NCI-H1417 treated with DMSO at 0.1 percent for 48 hours (cell line): ENCODE measurements at regions not wholly inside any gene's neighbourhood (a gene's known extent, or its start where the extent isn't known, plus 50 kb on each side); places are given as distances from the start of the nearest gene placed in this dataset.
"Not testable (repeated sequence)": the region's sequence is repeated elsewhere in the genome, so short reads cannot be mapped to it uniquely, and the experiment has no call there.

Source experiments
- DNase-seq: peaks from one replicate; lab custom pipeline; 2025; lab: John Stamatoyannopoulos, UW

- DNase-seq = no peak
These were observed 256.1 kb upstream of the SOX9 start for GRCh38 chr17:71864755-71865154.

GRCh38 chr17:71866095-71866494 is 254.7 kb upstream of the SOX9 start:
- DNase-seq = no peak

- DNase-seq = no peak
These were observed 251.5 kb upstream of the SOX9 start for GRCh38 chr17:71869293-71869692.

GRCh38 chr17:71869841-71870545 is 250.8 kb upstream of the SOX9 start:
- no peak for DNase-seq

GRCh38 chr17:71870546-71870862 is 250.3 kb upstream of the SOX9 start:
- DNase-seq = peak; percentile 76

- no peak for DNase-seq
These were observed 247.9 kb upstream of the SOX9 start for GRCh38 chr17:71872843-71873485.

GRCh38 chr17:71874773-71875172 is 246.0 kb upstream of the SOX9 start:
- not testable (repeated sequence) for DNase-seq

- DNase-seq = no peak
These were observed 242.5 kb upstream of the SOX9 start for GRCh38 chr17:71878271-71878670.

- DNase-seq = no peak
These were observed 241.8 kb upstream of the SOX9 start for GRCh38 chr17:71878998-71879397.

GRCh38 chr17:71881041-71881440 is 239.8 kb upstream of the SOX9 start:
- DNase-seq = no peak

GRCh38 chr17:71881581-71881980 is 239.2 kb upstream of the SOX9 start:
- no peak for DNase-seq

- DNase-seq = no peak
These were observed 237.6 kb upstream of the SOX9 start for GRCh38 chr17:71883258-71883657.

GRCh38 chr17:71883845-71884244 is 237.0 kb upstream of the SOX9 start:
- no peak for DNase-seq

GRCh38 chr17:71885662-71886061 is 235.2 kb upstream of the SOX9 start:
- DNase-seq = no peak

- DNase-seq = no peak
These were observed 221.5 kb upstream of the SOX9 start for GRCh38 chr17:71899317-71899716.

- no peak for DNase-seq
These were observed 220.1 kb upstream of the SOX9 start for GRCh38 chr17:71900621-71901229.

GRCh38 chr17:71902894-71903506 is 217.8 kb upstream of the SOX9 start:
- DNase-seq = no peak

GRCh38 chr17:71905376-71906031 is 215.3 kb upstream of the SOX9 start:
- no peak for DNase-seq

GRCh38 chr17:71909155-71909554 is 211.7 kb upstream of the SOX9 start:
- no peak for DNase-seq

- no peak for DNase-seq
These were observed 210.8 kb upstream of the SOX9 start for GRCh38 chr17:71910002-71910401.

- no peak for DNase-seq
These were observed 206.8 kb upstream of the SOX9 start for GRCh38 chr17:71914042-71914441.

- DNase-seq = no peak
These were observed 206.0 kb upstream of the SOX9 start for GRCh38 chr17:71914812-71915211.

GRCh38 chr17:71917715-71918114 is 203.1 kb upstream of the SOX9 start:
- DNase-seq = no peak
